Daoy (cell line): ENCODE measurements at regions not wholly inside any gene's neighbourhood (a gene's known extent, or its start where the extent isn't known, plus 50 kb on each side); places are given as distances from the start of the nearest gene placed in this dataset.
"Not testable (repeated sequence)": the region's sequence is repeated elsewhere in the genome, so short reads cannot be mapped to it uniquely, and the experiment has no call there.

Source experiments
- DNase-seq: peaks from one replicate; pipeline ENCODE4 v3.0.0-alpha.2; 2015; ENCODE audit warnings: low read depth

DNA sequence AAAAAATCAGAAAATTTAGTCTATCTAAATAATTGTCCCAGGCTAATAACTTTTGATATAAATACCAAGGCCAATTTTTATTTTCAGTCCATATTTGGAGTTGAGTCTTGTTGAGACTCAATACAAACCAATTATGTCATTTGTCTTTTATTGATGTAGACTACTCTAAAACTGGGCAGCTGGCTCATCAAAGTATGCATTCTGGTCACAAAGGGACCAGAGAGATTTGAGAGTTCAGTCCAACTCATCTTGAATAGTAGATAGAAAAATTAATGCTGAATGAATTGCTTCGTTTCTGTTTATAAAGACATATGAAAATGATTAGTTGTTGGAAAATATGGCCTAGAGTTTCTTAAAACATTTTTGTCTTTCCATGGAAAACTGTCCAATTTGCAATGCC lies 412.5 kb upstream of the KLHL4 start:
- DNase-seq: no peak

DNA sequence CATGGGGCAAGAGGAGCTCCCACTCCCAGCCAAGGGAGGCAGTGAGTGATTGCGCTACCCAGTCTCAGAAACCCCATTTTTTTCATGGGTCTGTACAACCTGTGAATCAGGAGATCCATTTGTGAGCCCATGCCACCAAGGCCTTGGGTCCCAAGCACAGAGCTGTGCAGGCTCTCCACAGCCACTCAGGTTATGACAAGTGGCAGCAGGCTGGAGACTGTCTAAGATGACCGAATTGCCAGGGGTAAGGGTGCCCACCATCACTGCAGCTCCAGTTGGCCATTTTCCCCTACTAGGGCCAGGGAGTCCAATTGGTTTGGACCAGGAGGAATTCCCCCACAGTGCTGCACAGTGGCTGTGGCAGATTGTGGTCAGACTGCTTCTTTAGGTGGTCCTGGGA lies 407.5 kb upstream of the KLHL4 start:
- DNase-seq: no peak

DNA sequence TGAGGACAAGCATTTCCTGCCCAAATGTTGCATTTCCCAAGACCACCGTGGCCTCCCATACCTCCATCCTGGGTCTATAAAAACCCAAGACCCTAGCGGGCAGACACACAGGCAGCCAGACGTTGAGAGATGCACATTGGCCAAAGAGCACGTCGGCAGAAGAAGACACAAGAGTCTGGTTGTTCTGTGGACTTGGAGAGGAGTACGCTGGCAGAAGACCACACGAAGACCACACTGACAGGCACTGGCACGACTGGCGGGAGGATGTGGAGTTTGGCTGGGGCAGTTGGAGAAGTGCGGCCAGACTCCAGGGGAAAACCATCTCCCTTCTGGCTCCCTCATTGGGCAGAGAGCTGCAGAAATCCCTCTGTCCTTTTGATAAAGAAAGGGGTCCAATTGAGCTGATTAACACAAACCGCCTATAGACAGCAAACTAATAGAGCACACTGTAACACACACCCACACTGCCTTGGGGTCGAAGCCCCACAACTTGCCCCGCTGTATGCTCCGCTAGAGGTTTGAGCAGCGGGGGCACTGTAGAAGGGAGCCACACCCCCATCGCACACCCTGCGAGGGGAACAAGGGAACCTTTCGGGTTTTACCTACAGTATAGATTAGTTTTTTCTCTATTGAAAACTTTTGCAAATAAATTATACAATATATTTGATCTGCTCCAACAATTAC lies 376.7 kb upstream of the KLHL4 start:
- no peak for DNase-seq

DNA sequence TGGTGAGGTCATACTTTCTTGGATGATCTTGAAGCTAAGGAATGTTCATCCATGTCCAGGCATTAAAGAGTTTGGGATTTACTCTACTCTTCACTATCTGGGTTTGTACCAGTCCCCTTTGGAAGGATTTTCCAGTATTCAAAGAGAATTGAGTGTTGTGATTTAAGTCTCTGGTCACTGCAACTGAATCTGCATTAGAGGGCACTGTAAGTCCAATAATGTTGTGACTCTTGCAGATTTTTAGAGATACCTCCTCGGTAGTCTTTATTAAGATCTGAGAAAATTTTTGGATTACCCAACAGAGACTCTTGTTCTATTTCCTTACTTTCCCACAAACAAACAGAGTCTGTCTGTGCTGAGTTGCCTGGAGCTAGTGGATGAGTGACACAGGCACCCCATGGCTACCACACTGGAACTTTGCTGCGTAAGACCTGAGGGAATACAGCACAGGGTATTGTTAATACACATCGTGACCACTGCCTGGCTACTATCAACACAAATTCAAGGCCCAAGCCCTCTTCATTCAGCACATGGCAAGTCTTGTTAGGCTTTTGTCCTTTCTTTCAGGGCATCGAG lies 357.1 kb upstream of the KLHL4 start:
- no peak for DNase-seq

DNA sequence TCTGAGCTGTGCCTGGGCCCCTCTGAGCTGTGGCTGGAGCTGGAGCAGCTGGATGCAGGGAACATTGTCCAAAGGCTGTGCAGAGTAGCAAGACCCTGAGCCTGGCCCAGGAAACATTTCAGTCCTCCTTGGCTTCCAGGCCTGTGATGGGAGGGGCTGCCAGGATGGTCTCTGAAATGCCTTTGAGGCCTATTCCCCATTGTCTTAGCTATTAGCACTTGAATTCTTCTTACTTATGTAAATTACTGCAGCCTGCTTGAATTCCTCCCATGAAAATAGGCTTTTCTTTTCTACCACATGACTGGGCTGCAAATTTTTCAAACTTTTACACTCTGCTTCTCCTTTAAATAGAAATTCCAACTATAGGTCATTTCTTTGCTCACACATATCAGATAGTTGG lies 349.8 kb upstream of the KLHL4 start:
- no peak for DNase-seq

DNA sequence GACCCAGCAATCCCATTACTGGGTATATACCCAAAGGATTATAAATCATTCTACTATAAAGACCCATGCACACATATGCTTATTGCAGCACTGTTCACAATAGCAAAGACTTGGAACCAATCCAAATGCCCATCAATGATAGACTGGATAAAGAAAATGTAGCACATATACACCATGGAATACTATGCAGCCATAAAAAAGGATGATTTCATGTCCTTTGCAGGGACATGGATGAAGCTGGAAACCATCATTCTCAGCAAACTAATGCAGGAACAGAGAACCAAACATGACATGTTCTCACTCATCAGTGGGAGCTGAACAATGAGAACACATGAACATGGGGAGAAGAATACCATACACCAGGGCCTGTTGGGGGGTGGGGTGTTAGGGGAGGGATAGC lies 339.6 kb upstream of the KLHL4 start:
- not testable (repeated sequence) for DNase-seq
